ENCODE measurements at regions not wholly inside any gene's neighbourhood (a gene's known extent, or its start where the extent isn't known, plus 50 kb on each side); places are given as distances from the start of the nearest gene placed in this dataset.

DNA sequence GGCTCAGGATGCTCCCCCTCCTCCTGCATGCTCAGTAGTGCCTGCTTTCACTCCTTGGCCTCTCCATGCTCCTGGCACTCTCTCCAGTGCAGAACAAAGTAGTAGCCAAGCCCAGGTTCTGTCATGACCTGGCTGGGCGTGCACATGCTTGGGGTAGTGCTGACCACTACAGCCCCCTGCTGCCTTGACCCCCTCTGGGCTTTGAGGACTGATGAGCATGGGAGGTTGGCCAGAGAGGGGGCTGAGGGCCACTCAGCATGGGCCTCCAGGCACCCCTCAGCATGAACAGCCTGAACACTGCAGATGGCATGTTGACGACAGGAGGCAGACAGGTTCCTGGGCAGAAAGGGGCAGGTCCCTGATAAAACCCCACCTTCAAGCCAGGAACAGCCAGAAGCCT is 935.7 kb upstream of the PRMT6 start:
- H3K27ac ChIP-seq, result no peak overlapping the region
- TF ChIP-seq, protein P1, sequence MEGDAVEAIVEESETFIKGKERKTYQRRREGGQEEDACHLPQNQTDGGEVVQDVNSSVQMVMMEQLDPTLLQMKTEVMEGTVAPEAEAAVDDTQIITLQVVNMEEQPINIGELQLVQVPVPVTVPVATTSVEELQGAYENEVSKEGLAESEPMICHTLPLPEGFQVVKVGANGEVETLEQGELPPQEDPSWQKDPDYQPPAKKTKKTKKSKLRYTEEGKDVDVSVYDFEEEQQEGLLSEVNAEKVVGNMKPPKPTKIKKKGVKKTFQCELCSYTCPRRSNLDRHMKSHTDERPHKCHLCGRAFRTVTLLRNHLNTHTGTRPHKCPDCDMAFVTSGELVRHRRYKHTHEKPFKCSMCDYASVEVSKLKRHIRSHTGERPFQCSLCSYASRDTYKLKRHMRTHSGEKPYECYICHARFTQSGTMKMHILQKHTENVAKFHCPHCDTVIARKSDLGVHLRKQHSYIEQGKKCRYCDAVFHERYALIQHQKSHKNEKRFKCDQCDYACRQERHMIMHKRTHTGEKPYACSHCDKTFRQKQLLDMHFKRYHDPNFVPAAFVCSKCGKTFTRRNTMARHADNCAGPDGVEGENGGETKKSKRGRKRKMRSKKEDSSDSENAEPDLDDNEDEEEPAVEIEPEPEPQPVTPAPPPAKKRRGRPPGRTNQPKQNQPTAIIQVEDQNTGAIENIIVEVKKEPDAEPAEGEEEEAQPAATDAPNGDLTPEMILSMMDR (IDR thresholded peaks at IDR 0.05; ENCODE audit: low read depth, low read length), result no peak

DNA sequence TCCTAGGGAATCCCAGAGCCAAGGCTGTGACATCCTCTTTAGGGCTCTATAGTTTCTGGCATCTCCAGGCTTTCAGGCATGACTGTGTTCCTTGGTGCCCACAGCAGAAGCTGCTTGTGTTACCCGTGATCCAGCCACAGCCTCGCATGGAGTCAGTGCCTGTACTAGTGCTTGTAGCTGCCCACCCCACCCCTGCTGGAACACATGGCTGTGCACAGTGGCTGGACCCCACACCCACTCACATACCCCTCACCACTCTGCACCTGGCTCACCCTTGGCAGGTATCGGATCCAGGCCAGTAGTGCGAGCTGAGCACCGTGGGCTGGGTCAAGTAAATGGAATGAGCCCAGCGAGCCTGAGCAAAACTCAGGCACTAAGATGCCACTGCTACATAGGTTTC is 934.7 kb upstream of the PRMT6 start:
- TF ChIP-seq, protein P1 (IDR thresholded peaks at IDR 0.05; ENCODE audit: low read depth, low read length), result no peak
- peaks cover 12% of the 10 kb centered on the region for H3K9me3 ChIP-seq (ENCODE audit: severe bottlenecking)
- H3K4me3 ChIP-seq (ENCODE audit: low read depth, low read length), result no peak overlapping the region
- no peaks in the 10 kb centered on the region for H3K36me3 ChIP-seq
- H3K27ac ChIP-seq, result no peak overlapping the region
- no peak for DNase-seq
- H3K27me3 ChIP-seq (ENCODE audit: insufficient read depth, low read depth, severe bottlenecking), result no peaks in the 10 kb centered on the region

More for the DNA sequence above, 935.7 kb upstream of the PRMT6 start:
- Histone ChIP-seq H3K36me3 (no peaks in the 10 kb centered on the region), H3K4me3 (ENCODE audit: low read depth, low read length) (no peak overlapping the region), H3K27me3 (ENCODE audit: insufficient read depth, low read depth, severe bottlenecking) (no peaks in the 10 kb centered on the region), H3K9me3 (ENCODE audit: severe bottlenecking) (peaks cover 12% of the 10 kb centered on the region)
- DNase-seq, result no peak

DNA sequence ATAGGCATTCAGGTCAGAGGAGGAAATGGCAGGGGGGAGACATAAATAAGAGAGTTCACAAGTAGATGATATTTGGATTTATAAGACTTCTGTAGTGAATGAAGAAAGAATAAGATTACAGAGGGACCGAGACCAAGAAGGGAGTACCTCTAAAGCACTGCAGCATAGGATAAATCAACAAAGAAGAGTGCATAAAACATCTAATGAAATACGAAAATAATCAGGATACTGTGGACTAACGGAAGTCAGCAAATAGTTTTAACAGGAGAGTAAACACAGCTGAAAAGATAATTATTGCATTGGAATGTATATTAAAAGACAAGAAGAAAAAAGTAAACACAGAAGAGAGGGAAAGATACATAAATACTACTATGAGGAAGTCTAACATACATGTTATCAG is 921.9 kb upstream of the PRMT6 start:
- Histone ChIP-seq H3K27ac (no peak overlapping the region), H3K4me3 (ENCODE audit: low read depth, low read length) (no peak overlapping the region)

DNA sequence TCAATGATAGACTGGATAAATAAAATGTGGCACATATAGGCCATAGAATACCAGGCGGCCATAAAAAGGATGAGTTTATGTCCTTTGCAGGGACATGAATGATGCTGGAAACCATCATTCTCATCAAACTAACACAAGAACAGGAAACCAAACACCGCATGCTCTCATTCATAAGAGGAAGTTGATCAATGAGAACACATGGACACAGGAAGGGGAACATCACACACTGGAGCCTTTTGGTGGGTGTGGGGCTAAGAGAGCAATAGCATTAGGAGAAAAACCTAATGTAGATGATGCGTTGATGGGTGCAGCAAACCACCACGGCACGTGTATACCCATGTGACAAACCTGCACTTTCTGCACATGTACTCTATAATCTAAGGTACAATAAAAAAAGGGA is 883.4 kb upstream of the PRMT6 start:
- Histone ChIP-seq H3K27ac (no peak overlapping the region), H3K27me3 (ENCODE audit: insufficient read depth, low read depth, severe bottlenecking) (no peaks in the 10 kb centered on the region), H3K36me3 (no peaks in the 10 kb centered on the region), H3K9me3 (ENCODE audit: severe bottlenecking) (peaks cover 6% of the 10 kb centered on the region), H3K4me3 (ENCODE audit: low read depth, low read length) (no peak overlapping the region)
- no peak for DNase-seq
- TF ChIP-seq, protein P1 (IDR thresholded peaks at IDR 0.05; ENCODE audit: low read depth, low read length), result no peak

More for the DNA sequence above, 921.9 kb upstream of the PRMT6 start:
- TF ChIP-seq, protein P1 (IDR thresholded peaks at IDR 0.05; ENCODE audit: low read depth, low read length), result no peak
- no peaks in the 10 kb centered on the region for H3K36me3 ChIP-seq
- DNase-seq, result no peak
- H3K9me3 ChIP-seq (ENCODE audit: severe bottlenecking), result no peaks in the 10 kb centered on the region
- no peaks in the 10 kb centered on the region for H3K27me3 ChIP-seq (ENCODE audit: insufficient read depth, low read depth, severe bottlenecking)

DNA sequence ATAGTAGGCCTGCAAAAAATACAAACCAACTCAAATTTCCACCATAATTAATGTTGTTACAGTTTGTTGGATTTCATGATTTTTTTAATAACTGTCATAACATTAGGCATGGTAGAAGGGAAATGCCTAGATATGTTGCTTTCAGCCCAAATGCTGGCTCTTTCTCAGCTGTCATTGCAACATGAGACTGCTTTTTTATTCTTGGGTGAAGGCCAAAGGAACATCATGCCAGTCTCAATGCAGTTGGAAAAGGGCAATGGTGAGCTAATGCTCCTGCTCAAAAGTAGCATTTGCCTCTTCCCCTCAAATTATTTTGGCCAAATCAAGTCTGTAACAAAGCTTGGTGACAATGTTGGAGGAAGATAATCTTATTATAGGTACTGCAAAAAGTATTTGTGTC is 877.7 kb upstream of the PRMT6 start:
- no peaks in the 10 kb centered on the region for H3K9me3 ChIP-seq (ENCODE audit: severe bottlenecking)
- no peak overlapping the region for H3K27ac ChIP-seq
- TF ChIP-seq, protein P1 (IDR thresholded peaks at IDR 0.05; ENCODE audit: low read depth, low read length), result no peak
- H3K27me3 ChIP-seq (ENCODE audit: insufficient read depth, low read depth, severe bottlenecking), result no peaks in the 10 kb centered on the region
- DNase-seq, result no peak
- H3K36me3 ChIP-seq, result no peaks in the 10 kb centered on the region
- no peak overlapping the region for H3K4me3 ChIP-seq (ENCODE audit: low read depth, low read length)

DNA sequence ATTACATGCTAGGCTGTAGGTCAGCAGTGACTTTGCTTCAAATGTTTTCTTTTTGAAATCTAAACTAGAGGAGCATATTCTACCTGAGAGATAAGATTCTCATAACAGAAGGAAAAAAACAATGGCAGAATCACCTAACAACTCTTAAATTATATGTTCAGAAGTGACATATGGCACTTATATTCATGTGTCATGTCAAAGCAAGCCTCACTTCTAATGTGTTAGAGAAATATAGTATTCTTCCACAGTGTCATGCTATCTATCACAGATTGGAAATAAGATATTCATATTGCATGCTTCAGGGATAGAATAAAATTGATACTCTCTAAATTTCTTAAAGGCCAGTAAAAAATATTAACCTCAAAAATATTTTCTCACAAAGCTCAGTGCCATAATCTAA is 874.6 kb upstream of the PRMT6 start:
- TF ChIP-seq, protein P1 (IDR thresholded peaks at IDR 0.05; ENCODE audit: low read depth, low read length), result no peak
- no peaks in the 10 kb centered on the region for H3K36me3 ChIP-seq
- H3K27ac ChIP-seq, result no peak overlapping the region
- no peak for DNase-seq
- no peaks in the 10 kb centered on the region for H3K9me3 ChIP-seq (ENCODE audit: severe bottlenecking)
- H3K4me3 ChIP-seq (ENCODE audit: low read depth, low read length), result no peak overlapping the region
- H3K27me3 ChIP-seq (ENCODE audit: insufficient read depth, low read depth, severe bottlenecking), result no peaks in the 10 kb centered on the region

All from WERI-Rb-1 (cell line).